ENCODE measurements at regions not wholly inside any gene's neighbourhood (a gene's known extent, or its start where the extent isn't known, plus 50 kb on each side); places are given as distances from the start of the nearest gene placed in this dataset.
A peak's percentile ranks its signal among the peaks of the same experiment; 100 is the strongest.

DNA sequence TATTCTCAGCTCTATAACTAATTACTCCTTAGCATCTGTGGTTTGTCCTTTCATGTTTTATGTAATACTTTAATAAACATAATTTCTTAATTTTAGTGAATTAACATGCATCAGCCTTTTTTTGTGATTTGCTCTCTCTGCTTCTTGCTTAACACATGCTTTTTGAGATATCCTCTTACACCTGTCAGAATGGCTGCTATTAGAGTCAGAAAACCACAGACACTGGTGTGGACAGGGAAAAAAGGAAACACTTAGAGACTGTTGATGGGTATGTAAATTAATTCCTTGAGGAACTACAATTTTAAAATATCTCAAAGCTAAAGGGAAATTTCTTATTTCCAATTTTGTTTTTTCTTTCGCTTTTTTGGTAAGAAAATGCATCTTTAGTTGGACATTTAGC is 549.0 kb downstream of the ZNF804A start:
- DNase-seq (ENCODE audit: low read depth), result no peak

DNA sequence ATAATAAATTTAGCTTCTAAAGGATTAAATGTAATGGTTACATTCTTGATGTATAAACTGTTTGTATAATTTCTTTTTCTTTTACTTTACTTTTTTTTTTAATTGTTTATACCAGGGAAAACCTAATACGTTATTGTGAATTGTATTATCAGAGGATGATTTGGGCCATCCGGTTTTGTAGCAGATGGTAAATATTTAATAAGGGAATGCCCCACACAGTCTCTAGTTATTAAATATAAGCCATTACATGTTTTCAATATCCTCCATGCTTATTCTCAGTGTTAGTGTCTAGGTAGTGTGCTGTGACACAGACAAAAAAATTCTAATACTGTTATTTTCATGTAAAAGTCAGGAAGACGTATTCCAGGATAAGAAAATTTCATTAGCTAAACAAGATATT is 553.9 kb downstream of the ZNF804A start:
- DNase-seq (ENCODE audit: low read depth), result no peak

DNA sequence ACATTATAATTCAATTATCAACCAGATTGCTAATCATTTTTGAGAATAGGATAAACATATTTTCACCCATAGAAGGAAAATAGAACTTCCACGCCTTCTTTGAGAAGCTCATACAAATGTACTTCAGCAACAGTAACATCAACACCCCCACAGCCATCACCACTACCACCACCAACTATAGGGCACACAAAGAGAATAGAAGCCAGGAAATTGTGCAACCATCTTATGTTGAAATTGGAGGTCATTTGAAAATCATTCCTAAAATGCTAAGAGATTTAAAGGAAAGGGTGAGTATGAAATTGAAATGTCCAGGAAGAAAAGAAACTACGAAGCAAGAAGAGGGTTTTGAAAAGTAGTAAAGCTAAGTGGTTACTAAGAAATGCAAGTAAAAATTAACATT is 563.4 kb downstream of the ZNF804A start:
- DNase-seq (ENCODE audit: low read depth), result no peak

DNA sequence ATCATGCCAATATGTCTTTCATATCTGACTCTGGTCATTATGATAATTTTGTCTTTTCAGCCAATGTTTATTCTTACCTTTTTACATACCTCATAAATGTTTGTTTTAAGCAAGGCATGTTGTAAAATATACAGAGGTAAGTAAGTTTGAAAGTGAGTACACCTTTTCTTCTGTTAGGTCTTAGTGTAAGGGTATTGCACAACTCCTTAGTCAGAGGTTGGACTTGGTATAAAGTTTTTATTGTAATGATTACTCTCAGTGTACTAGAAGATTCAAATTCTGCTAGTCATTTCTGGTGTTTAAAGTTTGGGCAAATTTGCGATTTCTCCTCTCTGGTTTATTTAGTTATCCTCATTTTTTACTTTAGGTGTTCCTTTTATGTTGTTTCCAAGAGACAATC is 564.3 kb upstream of the FSIP2 start:
- no peak for DNase-seq (ENCODE audit: low read depth)

DNA sequence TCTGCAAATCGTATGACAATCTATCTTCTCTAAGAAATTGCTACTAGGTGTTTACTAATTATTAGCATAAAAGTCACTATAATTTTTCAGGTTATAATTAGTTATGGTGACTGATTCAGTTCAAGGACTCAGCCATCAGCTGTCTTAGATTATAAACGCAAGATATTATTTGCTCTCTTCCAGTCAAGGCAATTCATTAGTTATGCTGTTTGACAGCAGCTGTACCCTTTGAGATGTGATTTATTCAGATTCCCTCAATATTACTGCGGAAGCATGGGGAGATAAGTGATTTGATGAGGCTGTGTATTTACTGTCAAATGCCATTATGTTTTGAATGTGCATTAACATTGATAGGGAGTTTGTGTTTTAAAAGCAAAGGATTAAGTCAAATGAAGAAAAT is 558.9 kb upstream of the FSIP2 start:
- DNase-seq (ENCODE audit: low read depth), result no peak

DNA sequence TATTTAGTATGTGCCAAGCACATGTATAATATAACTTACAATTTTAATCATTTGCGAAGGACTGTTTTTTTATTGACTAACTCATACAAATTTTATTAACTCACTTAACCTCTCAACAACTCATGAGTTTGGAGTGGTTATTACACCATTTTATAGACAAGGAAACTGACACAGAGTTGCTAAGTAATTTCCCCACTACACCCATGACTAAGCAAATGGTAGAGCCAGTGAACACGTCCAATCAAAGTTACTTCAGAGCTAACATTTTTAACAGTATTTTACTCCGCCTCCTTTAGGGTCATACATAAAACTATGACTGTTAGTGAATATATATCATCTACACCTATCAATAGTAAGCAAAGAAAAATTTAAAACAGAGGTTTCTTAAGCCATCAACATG is 556.7 kb upstream of the FSIP2 start:
- no peak for DNase-seq (ENCODE audit: low read depth)

DNA sequence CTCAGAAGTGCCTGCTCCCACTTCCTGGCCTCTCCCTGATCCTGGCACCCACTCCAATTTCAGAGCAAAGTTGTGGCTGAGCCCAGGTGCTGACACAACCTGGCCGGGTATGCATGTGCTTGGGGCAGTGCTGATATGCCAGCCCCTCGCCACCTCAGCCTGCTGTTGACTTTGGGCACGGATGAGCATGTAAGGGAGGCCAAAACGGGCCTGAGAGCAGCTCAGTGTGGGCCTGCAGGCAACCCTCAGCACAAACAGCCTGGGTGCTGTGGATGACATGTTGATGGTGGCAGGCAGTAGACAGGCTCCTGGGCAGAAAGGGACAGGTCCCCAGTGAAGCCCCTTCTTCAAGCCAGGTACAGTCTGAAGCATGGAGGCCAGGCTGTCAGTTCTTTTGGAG is 553.6 kb upstream of the FSIP2 start:
- no peak for DNase-seq (ENCODE audit: low read depth)

DNA sequence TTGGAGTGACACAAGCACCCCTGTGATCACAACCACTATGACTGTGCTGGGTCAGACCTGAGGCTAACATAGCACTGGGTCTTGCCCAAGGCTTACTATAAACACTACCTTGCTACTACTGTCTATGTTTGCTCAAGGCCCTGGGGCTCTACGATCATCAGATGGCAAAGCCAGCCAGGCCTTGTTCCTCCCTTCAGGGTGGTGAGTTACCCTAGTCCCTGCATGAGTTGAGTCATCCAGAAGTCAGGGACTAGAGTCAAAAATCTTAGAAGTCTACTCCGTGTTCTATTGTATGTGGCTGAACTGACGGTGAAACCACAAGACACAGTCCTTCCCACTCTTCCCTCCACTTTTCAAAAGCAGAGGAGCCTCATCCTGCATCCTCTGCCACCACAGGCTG is 551.2 kb upstream of the FSIP2 start:
- DNase-seq (ENCODE audit: low read depth), result no peak

DNA sequence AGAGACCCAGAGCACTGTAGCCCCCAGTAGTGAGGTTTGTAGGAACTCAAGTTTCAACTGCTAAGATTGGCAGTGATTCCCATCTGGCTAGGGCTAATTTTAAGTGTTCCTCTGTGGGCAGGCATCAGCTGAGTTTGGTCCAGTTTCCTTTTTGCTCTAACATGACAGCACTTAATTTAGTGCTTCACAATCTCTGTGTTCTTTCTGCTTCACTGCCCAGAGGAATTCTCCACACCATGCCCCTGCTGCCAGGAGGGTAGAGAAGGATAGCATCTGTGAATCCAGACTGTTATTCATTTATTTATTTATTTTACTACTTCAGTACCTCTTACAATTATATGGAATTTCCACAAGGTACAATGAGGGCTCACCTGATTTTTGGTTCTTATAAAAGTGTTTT is 549.9 kb upstream of the FSIP2 start:
- DNase-seq (ENCODE audit: low read depth), result no peak

DNA sequence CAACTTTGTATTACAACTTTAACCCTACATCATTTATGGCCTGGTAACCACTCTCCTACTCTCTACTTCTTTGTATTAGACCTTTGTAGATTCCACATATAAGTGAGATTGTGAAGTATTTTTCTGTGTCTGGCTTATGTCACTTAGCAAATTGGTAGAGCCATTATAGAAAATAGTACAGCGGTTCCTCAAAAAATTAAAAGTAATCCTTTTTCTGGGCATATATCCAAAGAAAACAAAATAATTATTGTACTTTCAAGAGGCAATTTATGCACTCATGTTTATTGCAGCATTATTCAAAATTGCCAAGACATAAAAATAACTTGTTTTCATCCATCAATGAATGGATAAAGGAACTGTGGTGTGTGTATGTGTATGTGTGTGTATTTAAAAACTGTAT is 537.5 kb upstream of the FSIP2 start:
- DNase-seq (ENCODE audit: low read depth), result no peak

DNA sequence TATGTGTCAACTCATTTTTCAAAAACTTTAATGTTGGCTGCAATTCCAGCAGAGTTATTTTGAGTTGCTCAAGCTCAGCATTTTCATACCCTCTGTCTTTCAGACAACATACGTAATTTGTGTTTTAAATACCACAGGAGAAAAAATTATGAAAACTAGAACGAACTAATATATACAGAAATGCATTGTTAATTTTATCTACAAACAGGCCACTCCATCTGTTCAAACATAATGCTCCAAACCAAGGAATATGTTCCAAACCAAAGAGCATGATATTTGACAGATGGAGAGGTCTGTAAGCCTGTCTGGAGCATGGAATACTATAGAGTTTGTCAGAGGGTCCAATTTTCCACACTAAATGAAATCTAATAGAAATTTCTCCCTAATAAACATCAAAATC is 536.2 kb upstream of the FSIP2 start:
- DNase-seq (ENCODE audit: low read depth), result no peak

DNA sequence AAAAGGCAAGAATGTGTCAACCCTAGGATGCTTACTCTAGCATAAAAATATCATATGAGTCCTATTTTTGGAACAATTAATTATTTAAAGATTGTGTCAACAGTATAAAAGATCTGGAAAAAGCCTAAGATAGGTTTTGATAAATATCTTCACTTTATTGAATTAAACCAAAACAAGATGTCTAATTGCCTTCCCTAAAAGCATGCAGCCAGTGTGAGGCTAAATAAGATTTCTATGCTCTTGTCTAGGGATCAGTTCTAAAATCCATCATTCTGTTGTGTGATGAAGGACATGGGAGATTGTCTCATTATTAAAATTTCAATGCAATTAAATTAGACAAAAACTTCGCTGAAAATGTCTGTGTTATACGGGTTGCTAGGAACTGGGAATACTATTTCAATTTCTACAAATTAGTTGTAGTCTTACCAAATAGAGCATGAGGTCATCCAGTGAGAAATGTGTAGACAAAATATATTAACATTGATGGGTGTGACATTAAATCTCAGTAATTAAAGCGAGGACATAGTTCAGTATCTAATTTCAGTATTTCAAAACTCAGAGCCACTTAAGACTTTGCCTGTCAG is 535.6 kb upstream of the FSIP2 start:
- DNase-seq (ENCODE audit: low read depth), result no peak

DNA sequence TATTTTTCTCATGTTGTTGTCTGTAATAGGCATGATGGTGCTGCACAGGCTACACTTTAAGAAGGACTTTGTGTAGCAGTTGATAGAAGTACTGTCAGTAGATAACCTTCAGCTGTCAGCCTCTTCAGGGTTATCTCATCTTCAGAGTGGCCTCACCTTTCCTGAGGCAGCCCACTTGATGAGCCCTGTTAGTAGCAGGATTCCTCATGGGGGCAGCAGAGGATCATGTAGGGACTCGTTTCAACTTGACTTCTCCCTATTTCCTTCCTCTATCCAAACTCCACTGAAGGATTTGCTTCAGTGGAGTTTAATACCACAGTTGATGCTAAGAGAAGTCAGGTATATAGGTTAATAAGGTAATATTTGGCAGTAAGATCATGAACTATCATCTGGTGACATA is 530.3 kb upstream of the FSIP2 start:
- peak; percentile 3 for DNase-seq (ENCODE audit: low read depth)

DNA sequence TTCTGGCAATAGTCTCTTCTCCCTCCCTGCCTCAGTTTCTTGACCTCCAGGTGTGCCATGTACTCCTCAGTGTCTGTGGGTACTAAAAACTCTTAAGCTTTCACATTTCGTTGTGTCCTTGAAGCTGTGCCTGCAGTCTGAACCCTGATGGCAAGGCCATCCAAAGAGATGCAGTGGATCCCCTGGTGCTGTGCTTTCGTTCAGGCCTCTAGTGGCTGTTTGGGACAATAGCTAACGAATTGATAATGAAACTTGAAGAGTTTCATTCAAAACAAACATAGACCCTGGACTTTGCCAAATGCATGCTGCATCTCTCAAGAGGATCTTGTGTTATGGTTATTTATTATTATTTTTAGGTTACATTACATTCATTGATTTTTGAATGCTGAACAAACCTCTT is 523.1 kb upstream of the FSIP2 start:
- no peak for DNase-seq (ENCODE audit: low read depth)

DNA sequence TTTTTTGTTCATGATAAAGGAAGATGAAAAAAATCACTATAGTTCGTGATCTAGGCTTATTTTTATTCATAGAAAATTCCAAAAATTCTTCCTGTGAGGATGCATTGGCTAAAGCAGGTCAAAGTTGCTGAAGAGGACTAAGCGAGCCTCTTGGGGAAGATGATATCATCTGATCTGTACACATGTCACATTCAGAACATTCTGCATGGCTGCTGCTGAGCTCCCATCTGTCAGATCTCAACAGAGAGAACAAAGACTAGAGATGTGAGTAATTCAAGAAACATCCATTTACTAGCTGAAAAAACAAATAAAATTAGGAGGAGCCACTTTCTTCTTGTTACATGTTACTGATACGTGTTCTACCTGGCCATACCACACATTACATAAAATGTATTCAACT is 518.6 kb upstream of the FSIP2 start:
- DNase-seq (ENCODE audit: low read depth), result peak; percentile 3

DNA sequence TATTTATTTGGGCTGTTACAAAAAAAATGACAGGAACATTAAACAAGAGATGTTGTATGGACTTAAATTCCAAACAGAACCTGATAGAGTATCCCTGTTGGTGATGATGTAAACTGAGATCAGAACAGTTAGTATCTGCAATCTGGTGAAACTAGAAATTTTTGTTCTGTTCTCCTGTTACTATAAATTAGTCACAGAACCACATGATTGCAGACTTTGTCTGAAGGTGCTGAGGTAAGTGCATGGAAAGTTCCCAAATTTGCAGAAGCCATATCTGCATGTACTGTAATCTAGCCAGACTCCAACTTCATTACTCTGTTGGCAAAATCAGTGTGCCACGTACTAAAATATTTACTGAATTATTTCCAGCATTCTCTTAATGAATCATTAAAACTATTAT is 516.3 kb upstream of the FSIP2 start:
- no peak for DNase-seq (ENCODE audit: low read depth)

DNA sequence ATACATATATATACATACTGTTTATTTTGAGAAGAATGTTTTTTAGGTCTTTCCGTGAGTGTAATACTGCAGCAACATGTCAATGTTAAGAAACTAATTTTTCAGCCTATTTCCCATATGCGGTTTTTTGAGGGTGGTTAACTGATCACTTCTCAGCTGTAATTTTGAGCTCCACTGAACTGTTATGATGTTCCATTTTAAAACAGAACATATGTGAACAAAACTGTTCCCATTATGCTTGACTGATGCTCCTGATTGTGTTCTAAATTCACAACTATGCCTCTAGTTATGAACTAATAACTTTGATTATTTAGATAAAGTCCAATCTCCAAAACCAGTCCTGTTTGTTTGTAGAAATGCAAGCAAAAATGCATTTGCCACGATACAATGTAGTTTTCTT is 511.2 kb upstream of the FSIP2 start:
- no peak for DNase-seq (ENCODE audit: low read depth)

DNA sequence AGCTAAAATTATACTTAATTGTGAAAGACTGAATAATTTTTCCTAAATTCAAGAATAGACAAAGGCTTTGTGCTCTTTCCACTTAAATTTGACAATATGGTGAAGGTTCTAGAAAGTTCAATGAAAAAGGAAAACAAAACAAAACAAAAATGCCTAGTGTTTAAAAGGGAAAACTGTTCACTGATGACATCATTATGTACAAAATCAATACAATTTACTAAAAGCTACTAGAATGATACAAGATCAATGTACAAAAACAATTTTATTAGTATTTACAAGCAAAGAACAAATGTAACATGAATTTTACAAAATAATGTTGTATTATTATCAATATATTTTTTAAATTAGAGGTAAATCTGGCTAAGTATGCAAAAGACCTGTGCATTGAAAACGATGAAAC is 499.1 kb upstream of the FSIP2 start:
- DNase-seq (ENCODE audit: low read depth), result no peak

DNA sequence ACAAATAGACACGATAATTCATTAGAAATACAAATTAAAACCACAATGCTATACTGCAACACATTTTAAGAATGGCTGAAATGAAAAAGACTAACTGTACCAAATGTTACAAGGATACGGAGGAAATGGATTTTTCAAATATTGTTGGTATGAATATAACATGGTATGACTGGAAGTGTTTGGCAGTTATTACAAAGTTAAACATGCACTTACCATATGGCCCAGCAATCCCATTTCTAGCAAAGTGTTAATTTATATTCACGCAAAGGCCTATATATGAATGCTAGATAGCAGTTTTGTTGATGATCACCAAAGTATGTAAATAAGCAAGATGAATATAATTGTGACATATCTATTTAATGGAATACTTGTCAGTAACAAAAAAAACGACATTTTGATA is 497.8 kb upstream of the FSIP2 start:
- DNase-seq (ENCODE audit: low read depth), result no peak

DNA sequence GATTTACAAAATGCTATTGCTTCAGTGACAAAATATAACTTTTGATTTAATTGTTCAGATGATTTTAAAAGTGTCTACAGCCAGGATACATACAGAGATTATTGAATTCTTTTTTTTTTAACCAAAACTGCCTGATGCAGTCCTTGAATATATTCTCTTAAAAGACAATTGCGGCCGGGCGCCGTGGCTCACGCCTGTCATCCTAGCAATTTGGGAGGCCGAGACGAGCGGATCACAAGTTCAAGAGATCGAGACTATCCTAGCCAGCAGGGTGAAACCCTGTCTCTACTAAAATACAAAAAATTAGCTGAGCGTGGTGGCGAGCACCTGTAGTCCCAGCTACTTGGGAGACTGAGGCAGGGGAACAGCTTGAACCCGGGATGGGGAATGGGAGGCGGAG is 497.0 kb upstream of the FSIP2 start:
- no peak for DNase-seq (ENCODE audit: low read depth)

DNA sequence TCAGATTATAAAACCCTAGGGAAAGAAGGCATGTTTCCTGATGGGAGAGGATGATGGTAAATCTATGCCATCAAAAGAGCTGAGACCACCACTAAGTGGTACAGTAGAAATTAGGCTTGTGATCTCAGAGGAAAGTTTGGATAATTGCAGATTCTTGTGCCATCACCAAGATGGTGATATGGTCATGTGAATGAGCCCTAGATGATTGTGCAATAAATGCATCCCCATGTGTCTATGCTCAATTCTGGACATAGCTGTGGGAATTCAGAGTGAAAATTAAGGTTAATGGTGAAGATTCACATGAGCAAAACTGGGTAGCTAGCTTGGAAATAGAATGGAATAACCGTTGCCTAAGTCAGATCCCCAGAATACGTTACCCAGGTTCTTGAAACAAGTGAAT is 496.1 kb upstream of the FSIP2 start:
- no peak for DNase-seq (ENCODE audit: low read depth)

DNA sequence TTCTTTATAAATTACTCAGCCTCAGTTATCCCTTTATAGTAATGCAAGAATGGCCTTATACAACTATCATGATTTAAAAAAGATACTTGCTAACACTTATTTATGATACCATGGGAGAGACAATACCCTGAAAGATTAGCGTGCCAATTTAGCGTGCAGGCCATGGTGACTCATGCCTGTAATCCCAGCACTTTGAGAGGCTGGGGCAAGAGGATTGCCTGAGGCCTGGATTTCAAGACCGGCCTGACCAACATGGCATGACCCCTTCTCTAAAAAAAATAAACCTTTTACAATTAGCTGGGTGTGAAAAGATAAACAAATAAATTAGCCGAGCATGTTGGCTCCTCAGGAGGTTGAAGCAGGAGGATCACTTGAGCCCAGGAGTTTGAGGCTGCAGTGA is 493.4 kb upstream of the FSIP2 start:
- DNase-seq (ENCODE audit: low read depth), result no peak

DNA sequence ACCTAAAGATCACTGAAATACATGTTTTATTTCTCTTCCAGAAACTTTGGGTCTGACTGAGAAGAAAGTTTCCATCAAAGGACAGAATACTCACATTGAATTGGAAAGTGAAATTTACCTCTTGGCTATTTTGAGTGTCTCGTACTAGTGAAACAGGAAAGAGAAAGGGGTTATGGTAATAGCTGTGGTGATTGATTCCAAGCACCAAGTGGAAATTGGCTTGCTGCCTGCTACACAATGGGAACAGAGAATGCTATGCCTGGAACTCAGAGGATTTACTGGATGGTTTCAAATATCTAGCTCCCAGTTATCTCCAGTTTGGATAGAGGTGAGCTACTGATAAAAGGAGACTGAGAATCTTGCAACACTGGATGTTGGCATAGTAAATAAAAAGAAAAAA is 492.8 kb upstream of the FSIP2 start:
- no peak for DNase-seq (ENCODE audit: low read depth)

DNA sequence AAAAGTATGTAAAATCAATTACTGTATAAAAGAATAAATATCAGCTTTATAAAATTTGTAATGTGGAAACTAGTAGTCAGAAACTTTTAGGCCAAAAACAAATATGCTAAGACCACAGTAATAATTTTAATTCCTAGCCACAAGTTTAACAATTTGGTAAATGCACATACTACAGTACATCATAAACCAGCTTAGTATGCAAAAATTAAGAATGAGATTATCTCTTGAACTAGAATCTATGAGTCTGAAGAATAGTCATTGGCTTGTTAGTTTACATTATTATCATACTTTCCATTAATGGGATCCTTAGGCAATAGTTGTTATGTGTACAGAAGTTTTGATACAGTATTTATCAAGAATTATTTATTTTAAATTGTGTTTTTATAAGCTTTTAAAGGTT is 491.9 kb upstream of the FSIP2 start:
- DNase-seq (ENCODE audit: low read depth), result no peak

DNA sequence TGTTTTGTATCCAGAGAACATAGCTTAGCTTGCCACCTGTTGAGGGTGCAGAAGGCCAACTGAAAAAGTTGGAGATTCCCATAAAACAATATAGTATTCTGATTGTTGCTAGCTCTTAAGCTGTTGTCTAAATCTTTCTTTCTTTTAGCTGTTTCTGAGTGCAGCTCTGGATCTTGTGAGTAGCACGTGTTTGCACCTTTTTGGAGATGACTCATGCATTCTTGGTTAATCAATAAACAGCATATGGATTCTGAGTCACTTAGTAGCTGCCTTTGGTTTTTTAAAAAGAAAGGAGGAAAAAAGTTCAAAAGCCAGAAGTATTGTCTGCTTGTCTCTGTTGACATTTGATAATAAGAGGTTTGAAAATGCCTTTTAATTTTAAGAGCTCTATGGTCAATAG is 483.0 kb upstream of the FSIP2 start:
- no peak for DNase-seq (ENCODE audit: low read depth)

Data from Daoy (cell line).